T-helper 1 cell treated with Interleukin-12 subunit alpha and Interleukin-12 subunit beta and Interleukin-4 antibody, amounts not matched to agents 30 ng/mL and 1 ng/mL, for 36 hours (primary cell): ENCODE measurements at regions not wholly inside any gene's neighbourhood (a gene's known extent, or its start where the extent isn't known, plus 50 kb on each side); places are given as distances from the start of the nearest gene placed in this dataset.

Experiments
- intact Hi-C: fragments of 100-400 bp; cut with micrococcal nuclease; formaldehyde crosslinking; loops from one replicate; pipeline ENCODE4 v1.15.1; 2024

DNA sequence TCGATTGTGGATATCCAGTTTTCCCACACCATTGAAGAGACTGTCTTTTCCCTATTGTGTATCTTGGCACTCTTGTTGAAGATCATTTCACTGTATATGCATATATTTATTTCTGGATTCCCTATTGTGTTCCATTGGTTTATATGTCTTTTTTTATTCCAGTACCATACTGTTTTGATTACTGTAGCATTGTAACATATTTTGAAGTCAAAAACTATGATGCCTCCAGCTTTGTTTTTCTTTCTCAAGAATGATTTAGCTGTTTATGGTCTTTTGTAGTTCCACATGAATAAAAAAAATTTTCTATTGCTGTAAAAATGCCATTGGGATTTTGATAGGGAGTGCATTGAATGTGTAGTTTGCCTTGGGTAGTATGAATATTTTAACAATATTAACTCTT, 128.1 kb upstream of the SLC38A2 start:
- intact Hi-C loops = no loop called here

DNA sequence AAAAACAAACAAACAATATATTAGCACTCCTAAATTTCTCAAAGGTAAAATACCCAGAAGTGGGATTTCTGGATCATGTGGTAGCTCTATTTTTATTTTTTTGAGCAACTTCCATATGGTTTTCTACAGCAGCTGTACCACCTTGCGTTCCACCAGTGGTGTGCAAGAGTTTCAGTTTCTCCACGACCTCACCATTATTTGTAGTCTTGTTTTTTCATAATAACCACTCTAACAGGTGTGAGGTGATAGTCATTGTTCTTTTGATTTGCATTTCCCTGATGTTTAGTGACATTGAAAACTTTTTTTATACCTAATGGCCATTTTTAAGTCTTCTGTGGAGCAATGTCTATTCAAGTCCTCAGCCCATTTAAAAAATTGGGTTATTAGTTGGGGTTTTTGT, 127.3 kb upstream of the SLC38A2 start:
- intact Hi-C loops = no loop called here

DNA sequence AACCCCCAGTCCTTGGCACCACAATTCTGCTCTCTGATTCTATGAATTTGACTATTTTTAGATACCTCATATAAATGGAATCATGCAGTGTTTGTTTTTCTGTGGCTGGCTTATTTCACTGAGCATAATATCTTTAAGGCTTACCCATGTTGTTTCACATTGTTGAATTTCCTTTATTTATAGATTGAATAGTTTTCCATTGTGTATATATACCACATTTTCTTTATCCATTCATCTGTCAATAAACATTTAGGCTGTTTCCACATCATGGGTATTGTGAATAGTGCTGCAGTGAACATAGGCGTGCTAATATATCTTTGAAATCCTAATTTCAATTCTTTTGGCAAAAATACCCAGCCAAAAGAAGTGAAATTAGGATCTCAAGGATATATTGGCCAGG, 126.7 kb upstream of the SLC38A2 start:
- intact Hi-C loops = no loop called here

- intact Hi-C loops = no loop called here
Measured at GRCh38 chr12:46497739-46498138, 125.2 kb upstream of the SLC38A2 start.

DNA sequence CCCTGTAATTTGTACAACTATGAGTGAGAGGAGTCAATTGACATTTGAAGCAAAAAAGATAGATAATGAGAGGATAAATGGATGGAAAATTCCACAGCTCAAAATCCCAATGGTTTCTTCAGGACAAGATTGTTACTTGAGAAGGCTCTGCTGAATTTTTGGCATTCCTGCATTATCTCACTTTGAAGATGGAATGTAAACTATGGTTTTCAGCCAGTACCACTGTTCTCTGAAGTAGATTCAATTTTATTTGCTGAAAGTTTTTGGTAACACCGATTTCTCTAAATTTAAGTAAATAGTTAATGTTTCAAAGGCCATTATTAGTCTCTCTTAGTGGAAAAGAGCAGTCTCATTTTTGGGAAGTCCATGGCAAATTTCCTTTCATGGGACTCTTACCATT, 121.9 kb upstream of the SLC38A2 start:
- intact Hi-C loops = no loop called here

DNA sequence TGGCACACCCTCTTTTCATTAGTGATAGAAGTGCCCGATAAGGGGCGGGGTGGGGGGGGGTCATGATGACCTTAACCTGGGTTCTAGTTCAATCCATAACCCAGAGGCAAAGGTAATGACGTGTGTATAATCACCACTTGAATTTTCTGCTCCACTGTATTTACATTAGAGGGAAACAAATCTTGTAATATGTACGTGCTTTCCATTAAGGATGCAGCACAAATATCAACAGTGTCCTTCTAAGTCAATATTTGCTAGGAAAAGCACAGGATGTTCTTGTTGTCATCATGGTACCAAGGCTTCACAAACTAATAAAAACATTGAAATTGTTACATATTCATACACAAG, 121.2 kb upstream of the SLC38A2 start:
- intact Hi-C loops = no loop called here

DNA sequence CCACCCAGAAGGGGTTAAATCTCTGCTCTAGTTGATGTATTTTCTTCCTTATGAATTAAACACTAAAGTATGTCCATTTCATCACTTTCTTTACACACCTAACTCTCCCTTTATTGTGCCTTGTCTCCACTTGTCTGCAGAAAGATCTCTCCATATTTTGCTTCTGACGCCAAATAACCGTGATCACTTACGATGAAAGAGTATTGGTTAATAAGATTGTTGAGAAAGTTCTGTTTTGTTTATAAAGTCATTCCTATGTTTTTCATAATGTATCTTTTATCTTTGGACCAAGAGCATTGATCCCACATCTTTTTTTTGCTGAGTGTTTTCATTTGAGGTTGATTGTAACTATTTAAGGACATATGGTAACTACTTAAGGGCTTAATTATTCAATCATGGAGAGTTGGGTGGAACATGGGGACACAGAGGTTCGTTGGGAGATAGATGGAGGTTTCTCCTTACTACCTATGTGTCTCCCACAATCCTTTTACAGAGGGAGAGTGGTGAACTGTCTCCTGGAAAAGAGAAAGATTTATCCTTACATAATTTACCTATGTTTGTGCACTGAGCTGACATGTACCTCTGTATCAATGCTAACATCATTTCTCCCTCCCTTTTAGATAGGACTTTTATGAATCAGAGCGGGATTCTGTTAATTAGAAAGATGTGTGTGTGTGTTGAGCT, 120.7 kb upstream of the SLC38A2 start:
- intact Hi-C loops = no loop called here

GRCh38 chr12:46492471-46493085, 120.0 kb upstream of the SLC38A2 start:
- intact Hi-C loops = no loop called here

GRCh38 chr12:46491548-46491947, 119.0 kb upstream of the SLC38A2 start:
- intact Hi-C loops = no loop called here

- intact Hi-C loops = no loop called here
Measured at GRCh38 chr12:46490635-46491034, 118.1 kb upstream of the SLC38A2 start.

GRCh38 chr12:46489951-46490388, 117.4 kb upstream of the SLC38A2 start:
- intact Hi-C loops = no loop called here

DNA sequence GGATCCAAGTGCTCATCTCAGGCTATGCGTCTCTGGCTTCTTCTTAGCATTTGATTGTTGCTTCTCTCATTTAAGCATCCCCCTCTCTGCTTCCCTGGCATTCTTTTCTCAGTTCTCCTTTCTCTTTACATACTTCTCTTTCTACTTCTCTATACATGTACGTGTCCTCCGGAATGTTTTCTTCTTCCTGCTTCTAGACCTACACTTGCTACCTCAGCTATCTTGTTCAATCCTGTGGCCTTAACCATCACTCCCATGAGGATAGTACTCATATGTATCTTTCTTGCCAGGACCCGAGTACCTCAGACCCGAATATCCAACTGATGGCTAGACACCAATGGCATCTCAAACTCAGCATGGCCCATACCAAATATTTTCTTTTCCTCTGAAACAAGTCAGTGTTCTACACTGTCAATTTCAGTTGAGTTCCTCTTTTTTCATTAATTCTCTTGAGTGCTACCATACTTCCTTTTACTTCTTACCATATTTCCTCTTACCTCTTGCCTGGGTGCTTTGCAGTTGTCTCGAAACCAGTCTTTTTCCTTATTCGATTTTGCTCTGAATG, 115.1 kb upstream of the SLC38A2 start:
- intact Hi-C loops = no loop called here

DNA sequence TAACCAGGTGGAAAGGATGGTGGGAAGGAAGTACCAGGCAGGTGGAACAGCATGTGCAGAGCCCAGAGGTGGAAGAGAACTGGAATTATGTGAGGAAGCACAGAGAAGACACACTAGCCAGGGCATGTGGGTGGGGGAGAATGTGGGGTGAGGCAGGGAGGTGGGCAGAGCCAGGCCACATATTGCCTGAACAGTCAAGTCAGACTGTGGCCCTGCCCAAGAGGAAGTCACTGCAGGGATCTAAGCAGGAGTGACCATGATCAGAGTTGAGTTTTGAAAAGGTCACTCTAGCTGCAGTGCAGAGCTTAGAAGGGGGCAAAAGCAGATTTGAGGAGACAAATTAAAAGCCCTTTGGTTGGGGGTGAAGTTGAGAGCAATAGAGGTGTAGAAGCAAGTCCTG, 114.0 kb upstream of the SLC38A2 start:
- intact Hi-C loops = no loop called here

- intact Hi-C loops = no loop called here
Measured at GRCh38 chr12:46485853-46486252, 113.3 kb upstream of the SLC38A2 start.

DNA sequence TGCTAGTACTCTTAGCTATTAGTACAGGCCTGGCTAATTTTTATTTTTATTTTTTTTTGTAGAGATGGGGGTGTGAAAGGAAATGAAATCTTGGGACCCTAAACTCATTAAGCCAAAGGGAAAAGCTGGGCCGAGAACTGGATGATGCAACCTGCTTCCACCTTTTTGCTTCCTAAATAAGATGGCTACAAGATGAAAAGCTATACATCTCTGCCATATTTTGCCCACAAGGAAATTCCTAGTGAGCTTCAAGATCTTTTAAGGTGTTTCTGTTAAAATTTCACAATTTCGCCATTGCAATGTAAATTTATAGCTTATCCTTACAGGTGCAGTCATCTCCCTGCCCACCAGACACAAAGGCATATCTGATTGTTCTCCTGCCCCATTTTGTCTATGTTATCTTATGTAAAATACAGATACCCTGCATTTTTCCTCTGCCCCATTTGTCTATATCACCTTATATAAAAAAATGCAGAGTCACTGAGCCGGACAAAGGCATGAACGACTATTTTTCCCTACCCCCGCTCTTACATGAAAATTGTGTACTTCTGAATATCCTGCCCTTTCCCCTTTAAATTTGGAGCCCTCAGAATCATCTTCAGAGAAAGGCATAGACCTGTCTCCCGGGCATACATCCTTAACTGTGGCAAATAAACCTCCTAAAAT, 112.0 kb upstream of the SLC38A2 start:
- intact Hi-C loops = no loop called here

DNA sequence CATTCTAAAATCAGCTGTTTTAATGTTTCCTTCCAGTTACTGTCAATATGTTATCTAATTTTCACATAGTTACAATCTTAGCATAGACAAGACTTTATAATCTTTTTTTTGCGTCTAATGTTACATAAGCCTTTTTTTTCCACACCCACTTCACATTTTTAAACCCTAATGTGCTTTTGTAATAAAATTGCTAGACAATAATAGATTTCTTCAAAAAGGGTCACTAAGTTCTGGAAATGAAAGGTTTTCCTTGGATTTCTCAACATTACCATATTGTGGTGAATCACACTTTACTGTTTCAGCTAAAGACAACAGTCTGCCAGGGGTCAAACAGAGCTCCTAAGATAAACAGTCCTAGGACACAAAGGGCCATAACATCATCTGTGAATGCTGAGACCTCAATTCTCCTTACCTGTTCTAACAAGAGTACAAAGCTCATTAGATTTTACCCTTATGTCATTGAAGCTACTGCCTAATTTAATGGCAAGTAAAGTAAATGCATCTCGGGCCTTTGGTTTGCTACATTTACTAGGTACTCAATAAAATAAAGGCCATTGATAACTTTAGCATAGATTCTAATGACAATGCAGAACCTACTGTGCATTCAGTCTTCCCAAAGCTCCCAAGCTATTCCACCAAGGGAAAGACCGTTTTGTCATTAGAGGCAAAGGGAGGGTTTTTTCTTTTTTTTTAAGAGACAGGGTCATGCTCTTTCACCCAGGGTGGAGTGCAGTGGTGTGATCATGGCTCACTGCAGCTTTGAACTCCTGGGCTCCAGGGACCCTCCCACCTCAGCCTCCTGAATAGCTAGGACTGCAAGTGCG, 111.2 kb upstream of the SLC38A2 start:
- intact Hi-C loops = no loop called here

DNA sequence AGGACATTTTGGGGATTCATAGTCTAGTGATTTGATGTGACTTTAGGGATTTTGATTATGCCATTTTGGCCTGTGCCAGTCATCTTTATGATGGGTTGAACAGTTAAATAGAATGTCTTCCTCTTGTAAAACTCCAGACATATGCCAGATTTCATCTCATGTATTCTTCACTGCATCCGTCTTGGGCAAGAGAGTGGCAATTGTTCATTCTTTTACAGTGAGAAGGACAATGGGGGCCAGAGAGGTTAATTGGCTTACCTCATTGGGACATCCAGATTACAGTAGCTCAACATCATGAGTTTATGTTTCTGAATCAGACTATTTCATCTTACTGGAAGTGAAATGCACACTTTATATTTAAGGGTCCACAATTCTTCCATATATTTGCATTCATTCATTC, 108.2 kb upstream of the SLC38A2 start:
- intact Hi-C loops = no loop called here

DNA sequence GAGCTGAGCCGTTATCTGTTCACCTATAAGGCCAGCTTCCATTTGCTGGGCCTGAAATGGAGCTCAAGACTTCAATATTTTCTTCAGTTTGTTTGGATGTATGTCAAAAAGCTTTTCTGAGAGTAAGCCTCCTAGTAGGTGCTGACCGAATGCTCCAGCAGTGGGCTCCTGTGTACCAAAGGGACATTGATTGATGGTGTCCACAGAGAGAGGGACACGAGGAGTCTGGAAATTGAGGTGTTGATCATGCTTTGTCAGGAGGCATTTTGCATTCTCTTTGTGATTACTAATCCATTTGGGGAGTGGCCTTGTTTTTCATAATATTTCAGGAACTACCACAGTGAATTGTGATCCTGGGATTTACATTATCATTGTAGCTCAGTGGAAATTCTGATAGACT, 107.7 kb upstream of the SLC38A2 start:
- intact Hi-C loops = no loop called here

GRCh38 chr12:46478123-46478522, 105.5 kb upstream of the SLC38A2 start:
- intact Hi-C loops = no loop called here

DNA sequence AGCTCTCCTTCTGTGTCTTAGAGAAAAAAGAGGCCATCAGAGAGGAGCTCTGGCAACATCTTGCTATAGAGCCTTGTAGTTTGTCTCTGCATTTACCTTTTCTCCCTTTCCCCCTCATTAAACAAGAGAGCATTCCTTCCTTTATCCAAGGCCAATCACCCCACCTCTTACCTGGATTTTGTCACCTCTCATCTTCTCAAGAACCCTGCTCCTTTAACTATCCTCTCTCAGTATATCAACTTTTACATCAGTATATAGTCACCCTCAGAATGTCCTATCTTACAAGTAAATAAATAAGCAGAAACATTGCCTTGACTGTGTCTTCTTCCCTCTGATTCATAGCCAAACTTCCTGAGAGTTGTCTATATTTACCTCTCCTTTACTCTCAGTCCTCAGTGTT, 105.0 kb upstream of the SLC38A2 start:
- intact Hi-C loops = no loop called here

GRCh38 chr12:46475972-46476645, 103.5 kb upstream of the SLC38A2 start:
- intact Hi-C loops = no loop called here
